SKM-1 treated with dmso at 0.1 percent for 144 hours (cell line): ENCODE measurements at regions not wholly inside any gene's neighbourhood (a gene's known extent, or its start where the extent isn't known, plus 50 kb on each side); places are given as distances from the start of the nearest gene placed in this dataset.
A peak's percentile ranks its signal among the peaks of the same experiment; 100 is the strongest.
"Not testable (repeated sequence)": the region's sequence is repeated elsewhere in the genome, so short reads cannot be mapped to it uniquely, and the experiment has no call there.

Experiments used
- DNase-seq: peaks from one replicate; lab custom pipeline; 2025; ENCODE audit not compliant: unreplicated experiment; lab: John Stamatoyannopoulos, UW

- DNase-seq = no peak
Observed at GRCh38 chr15:62270216-62270921, 105.3 kb upstream of the C2CD4B start.

GRCh38 chr15:62272290-62272689 is 107.2 kb upstream of the C2CD4B start:
- DNase-seq = no peak

- DNase-seq = no peak
Observed at GRCh38 chr15:62275831-62276230, 110.7 kb upstream of the C2CD4B start.

GRCh38 chr15:62277816-62278394 is 112.8 kb upstream of the C2CD4B start:
- DNase-seq = no peak

- DNase-seq = no peak
Observed at GRCh38 chr15:62278534-62278933, 113.4 kb upstream of the C2CD4B start.

- DNase-seq = no peak
Observed at GRCh38 chr15:62279041-62279440, 114.0 kb upstream of the C2CD4B start.

- DNase-seq = no peak
Observed at GRCh38 chr15:62280625-62281024, 115.5 kb upstream of the C2CD4B start.

- DNase-seq = not testable (repeated sequence)
Observed at GRCh38 chr15:62281801-62282200, 116.7 kb upstream of the C2CD4B start.

- no peak for DNase-seq
Observed at GRCh38 chr15:62287066-62287857, 122.2 kb upstream of the C2CD4B start.

- no peak for DNase-seq
Observed at GRCh38 chr15:62288361-62289017, 123.4 kb upstream of the C2CD4B start.

- no peak for DNase-seq
Observed at GRCh38 chr15:62291262-62291661, 126.2 kb upstream of the C2CD4B start.

GRCh38 chr15:62296756-62297507 is 131.8 kb upstream of the C2CD4B start:
- DNase-seq = no peak

GRCh38 chr15:62297522-62297921 is 132.4 kb upstream of the C2CD4B start:
- DNase-seq = no peak

- DNase-seq = no peak
Observed at GRCh38 chr15:62297933-62298332, 132.8 kb upstream of the C2CD4B start.

GRCh38 chr15:62298811-62299210 is 133.7 kb upstream of the C2CD4B start:
- DNase-seq = no peak

GRCh38 chr15:62299541-62299940 is 134.5 kb upstream of the C2CD4B start:
- DNase-seq = no peak

- no peak for DNase-seq
Observed at GRCh38 chr15:62301993-62302675, 137.0 kb upstream of the C2CD4B start.

- DNase-seq = peak; percentile 66
Observed at GRCh38 chr15:62306851-62307504, 141.9 kb upstream of the C2CD4B start.

GRCh38 chr15:62307551-62307950 is 142.5 kb upstream of the C2CD4B start:
- DNase-seq = no peak
